Endodermal cell (in vitro differentiated cells): ENCODE measurements at regions not wholly inside any gene's neighbourhood (a gene's known extent, or its start where the extent isn't known, plus 50 kb on each side); places are given as distances from the start of the nearest gene placed in this dataset.

ENCODE experiments used
- DNase-seq: peaks from one replicate; pipeline ENCODE4 v3.0.0-alpha.2; 2017
- H3K27ac ChIP-seq: 2 replicates; pipeline ENCODE4 v1.5.1; 2013; ENCODE audit warnings: mild to moderate bottlenecking, low read depth, low read length, moderate library complexity
- H3K27me3 ChIP-seq: 2 replicates; pipeline ENCODE4 v1.6.1; 2013; ENCODE audit warnings: mild to moderate bottlenecking, low read length, moderate library complexity; ENCODE audit not compliant: insufficient read depth, control insufficient read depth, poor library complexity, severe bottlenecking
- H3K36me3 ChIP-seq: 2 replicates; pipeline ENCODE4 v1.7.0; 2013; ENCODE audit warnings: mild to moderate bottlenecking, low read length, moderate library complexity; ENCODE audit not compliant: control insufficient read depth, insufficient read depth
- H3K4me1 ChIP-seq: one replicate; pipeline ENCODE4 v1.7.0; 2013; ENCODE audit warnings: low read length; ENCODE audit not compliant: control insufficient read depth, insufficient read depth
- H3K4me3 ChIP-seq: 2 replicates; pipeline ENCODE4 v1.5.1; 2013; ENCODE audit warnings: mild to moderate bottlenecking, low read length, moderate library complexity
- H3K9ac ChIP-seq: 2 replicates; pipeline ENCODE4 v1.6.1; 2013; ENCODE audit warnings: mild to moderate bottlenecking, low read length, moderate library complexity; ENCODE audit not compliant: poor library complexity, severe bottlenecking; ENCODE audit errors: extremely low read depth
- H3K9me3 ChIP-seq: 2 replicates; pipeline ENCODE4 v1.6.1; 2013; ENCODE audit warnings: mild to moderate bottlenecking, low read length, moderate library complexity; ENCODE audit not compliant: control insufficient read depth
- H3K27ac Mint-ChIP-seq: 2 replicates; pipeline ENCODE4 v1.8.0; 2020; ENCODE audit warnings: mixed read lengths
- H3K27me3 Mint-ChIP-seq: 2 replicates; pipeline ENCODE4 v1.8.0; 2021; ENCODE audit warnings: mild to moderate bottlenecking, mixed read lengths; ENCODE audit not compliant: insufficient read depth
- H3K36me3 Mint-ChIP-seq: 2 replicates; pipeline ENCODE4 v1.8.0; 2020; ENCODE audit warnings: low read depth, mixed read lengths
- H3K4me1 Mint-ChIP-seq: 2 replicates; pipeline ENCODE4 v1.8.0; 2020; ENCODE audit warnings: mixed read lengths
- H3K4me3 Mint-ChIP-seq: 2 replicates; pipeline ENCODE4 v1.8.0; 2020; ENCODE audit warnings: mild to moderate bottlenecking, moderate library complexity, mixed read lengths
- H3K9me3 Mint-ChIP-seq: 2 replicates; pipeline ENCODE4 v1.8.0; 2020; ENCODE audit warnings: mild to moderate bottlenecking, mixed read lengths
- WGBS, 2 experiments: methylation state at CpG; one replicate each; pipeline versions ENCODE4 v1.1.5 to v1.1.7; 2013; ENCODE audit warnings: missing lambda C conversion rate in 2 of 2, mixed read lengths in 1 of 2; ENCODE audit not compliant: insufficient coverage in 1 of 2, insufficient read length in 1 of 2; 5-methylcytosine and 5-hydroxymethylcytosine counted together
- TF ChIP-seq, protein P1 (sequence below): fragments of 200-600 bp; sonication (generic); conservative IDR thresholded peaks from 2 replicates; pipeline ENCODE4 v1.5.0; 2021; ENCODE audit warnings: antibody characterized with exemption, mild to moderate bottlenecking

- no peak overlapping the region for H3K27ac ChIP-seq
- no peak for DNase-seq
- no peak overlapping the region for H3K9ac ChIP-seq
- Mint-ChIP-seq H3K4me1 (peaks cover 19% of the 10 kb centered on the region), H3K36me3 (no peaks in the 10 kb centered on the region), H3K27ac (no peak overlapping the region), H3K4me3 (no peak overlapping the region), H3K27me3 (peaks cover 12% of the 10 kb centered on the region), H3K9me3 (no peaks in the 10 kb centered on the region)
- TF ChIP-seq, protein P1, sequence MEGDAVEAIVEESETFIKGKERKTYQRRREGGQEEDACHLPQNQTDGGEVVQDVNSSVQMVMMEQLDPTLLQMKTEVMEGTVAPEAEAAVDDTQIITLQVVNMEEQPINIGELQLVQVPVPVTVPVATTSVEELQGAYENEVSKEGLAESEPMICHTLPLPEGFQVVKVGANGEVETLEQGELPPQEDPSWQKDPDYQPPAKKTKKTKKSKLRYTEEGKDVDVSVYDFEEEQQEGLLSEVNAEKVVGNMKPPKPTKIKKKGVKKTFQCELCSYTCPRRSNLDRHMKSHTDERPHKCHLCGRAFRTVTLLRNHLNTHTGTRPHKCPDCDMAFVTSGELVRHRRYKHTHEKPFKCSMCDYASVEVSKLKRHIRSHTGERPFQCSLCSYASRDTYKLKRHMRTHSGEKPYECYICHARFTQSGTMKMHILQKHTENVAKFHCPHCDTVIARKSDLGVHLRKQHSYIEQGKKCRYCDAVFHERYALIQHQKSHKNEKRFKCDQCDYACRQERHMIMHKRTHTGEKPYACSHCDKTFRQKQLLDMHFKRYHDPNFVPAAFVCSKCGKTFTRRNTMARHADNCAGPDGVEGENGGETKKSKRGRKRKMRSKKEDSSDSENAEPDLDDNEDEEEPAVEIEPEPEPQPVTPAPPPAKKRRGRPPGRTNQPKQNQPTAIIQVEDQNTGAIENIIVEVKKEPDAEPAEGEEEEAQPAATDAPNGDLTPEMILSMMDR = no peak
- no peaks in the 10 kb centered on the region for H3K9me3 ChIP-seq
- 91 to 98% methylated on average over 7 to 10 of the region's 10 CpGs for WGBS, 2 experiments
- H3K36me3 ChIP-seq = no peaks in the 10 kb centered on the region
- H3K4me3 ChIP-seq = no peak overlapping the region
- no peaks in the 10 kb centered on the region for H3K4me1 ChIP-seq
- peaks cover 11% of the 10 kb centered on the region for H3K27me3 ChIP-seq
These were observed 132.5 kb downstream of the ALDH8A1 start for GRCh38 chr6:134817448-134817847.

DNA sequence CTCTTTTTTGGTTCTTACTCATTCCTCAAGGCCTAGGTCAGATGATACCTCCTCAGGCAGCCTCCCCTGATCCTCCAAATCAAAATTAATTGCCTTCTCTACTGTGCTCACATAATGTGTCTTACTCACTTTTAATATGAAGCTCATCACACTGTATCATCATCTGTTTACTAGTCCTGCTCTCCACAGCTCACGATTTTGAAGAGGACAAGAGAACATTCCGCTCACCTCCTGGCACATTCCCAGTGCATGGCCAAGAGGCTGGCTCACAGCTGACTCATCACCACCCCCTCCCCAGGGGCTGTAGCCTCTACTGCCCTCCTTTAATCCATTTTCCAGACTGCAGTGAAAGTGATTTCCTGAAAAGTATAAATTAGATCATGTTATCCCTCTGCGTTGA lies 133.1 kb downstream of the ALDH8A1 start:
- no peaks in the 10 kb centered on the region for H3K36me3 Mint-ChIP-seq
- 85 to 89% methylated on average over 2 to 3 of the region's 3 CpGs for WGBS, 2 experiments
- no peaks in the 10 kb centered on the region for H3K9me3 ChIP-seq

DNA sequence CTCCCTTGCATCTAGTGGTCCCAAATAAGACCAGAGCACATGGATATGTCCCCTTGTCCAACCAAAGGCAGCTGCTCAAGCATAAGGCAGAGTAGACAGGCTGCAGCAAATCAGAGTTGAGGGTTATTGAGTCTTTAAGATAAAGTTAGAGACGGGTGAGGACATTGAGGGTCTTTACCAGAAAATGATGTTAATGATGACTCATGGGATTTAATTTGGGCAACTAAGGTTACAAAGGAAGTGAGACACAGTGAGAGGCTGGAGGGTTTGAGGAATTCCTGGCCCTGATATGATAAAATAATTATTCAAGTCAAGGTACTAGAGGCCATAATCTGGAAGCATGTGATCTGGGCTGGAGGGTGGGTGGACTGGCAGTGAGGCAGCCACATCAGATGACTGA lies 133.6 kb downstream of the ALDH8A1 start:
- WGBS, 2 experiments = 50 to 58% methylated on average over 1 of the region's 1 CpG
- Mint-ChIP-seq H3K4me3 (no peak overlapping the region), H3K9me3 (no peaks in the 10 kb centered on the region), H3K27me3 (peaks cover 12% of the 10 kb centered on the region), H3K36me3 (no peaks in the 10 kb centered on the region), H3K4me1 (peaks cover 9% of the 10 kb centered on the region), H3K27ac (no peak overlapping the region)
- Histone ChIP-seq H3K36me3 (no peaks in the 10 kb centered on the region), H3K9ac (no peak overlapping the region), H3K27me3 (peaks cover 11% of the 10 kb centered on the region), H3K9me3 (no peaks in the 10 kb centered on the region), H3K4me1 (no peaks in the 10 kb centered on the region), H3K27ac (no peak overlapping the region), H3K4me3 (no peak overlapping the region)
- no peak for DNase-seq
- TF ChIP-seq, protein P1 = no peak

More for the DNA sequence above, 133.1 kb downstream of the ALDH8A1 start:
- Histone ChIP-seq H3K27me3 (peaks cover 11% of the 10 kb centered on the region), H3K27ac (no peak overlapping the region), H3K9ac (no peak overlapping the region), H3K36me3 (no peaks in the 10 kb centered on the region), H3K4me1 (no peaks in the 10 kb centered on the region), H3K4me3 (no peak overlapping the region)
- Mint-ChIP-seq H3K4me1 (peaks cover 13% of the 10 kb centered on the region), H3K9me3 (no peaks in the 10 kb centered on the region), H3K27ac (no peak overlapping the region), H3K27me3 (peaks cover 12% of the 10 kb centered on the region), H3K4me3 (no peak overlapping the region)
- TF ChIP-seq, protein P1 = no peak
- DNase-seq = no peak
